GM21723 (cell line): ENCODE measurements at regions not wholly inside any gene's neighbourhood (a gene's known extent, or its start where the extent isn't known, plus 50 kb on each side); places are given as distances from the start of the nearest gene placed in this dataset.

Source experiments
- ATAC-seq: cut with Tn5 transposase; IDR thresholded peaks from one replicate; pipeline ENCODE4 v1.9.1; 2021; ENCODE audit warnings: mild to moderate bottlenecking, moderate library complexity; ENCODE audit not compliant: unreplicated experiment

- no peak for ATAC-seq
These were observed 176.9 kb downstream of the FGF1 start for GRCh38 chr5:142509026-142509425.

GRCh38 chr5:142508591-142508990 lies 177.3 kb downstream of the FGF1 start:
- no peak for ATAC-seq

GRCh38 chr5:142507531-142508372 lies 178.1 kb downstream of the FGF1 start:
- ATAC-seq, result no peak

- no peak for ATAC-seq
These were observed 179.1 kb downstream of the FGF1 start for GRCh38 chr5:142506756-142507155.

GRCh38 chr5:142506046-142506445 lies 179.8 kb downstream of the FGF1 start:
- ATAC-seq, result no peak

- ATAC-seq, result no peak
These were observed 177.1 kb upstream of the SPRY4 start for GRCh38 chr5:142501890-142502289.

- no peak for ATAC-seq
These were observed 175.5 kb upstream of the SPRY4 start for GRCh38 chr5:142500227-142500905.

GRCh38 chr5:142499591-142500226 lies 174.9 kb upstream of the SPRY4 start:
- no peak for ATAC-seq

GRCh38 chr5:142498298-142498697 lies 173.5 kb upstream of the SPRY4 start:
- no peak for ATAC-seq

- no peak for ATAC-seq
These were observed 170.7 kb upstream of the SPRY4 start for GRCh38 chr5:142495531-142495930.

GRCh38 chr5:142493875-142494518 lies 169.2 kb upstream of the SPRY4 start:
- no peak for ATAC-seq

GRCh38 chr5:142492781-142493281 lies 168.0 kb upstream of the SPRY4 start:
- ATAC-seq, result no peak

GRCh38 chr5:142491679-142492078 lies 166.9 kb upstream of the SPRY4 start:
- ATAC-seq, result no peak

- no peak for ATAC-seq
These were observed 166.4 kb upstream of the SPRY4 start for GRCh38 chr5:142491270-142491669.

GRCh38 chr5:142486581-142486980 lies 161.8 kb upstream of the SPRY4 start:
- ATAC-seq, result no peak

- no peak for ATAC-seq
These were observed 161.2 kb upstream of the SPRY4 start for GRCh38 chr5:142486020-142486419.

GRCh38 chr5:142484821-142485387 lies 160.1 kb upstream of the SPRY4 start:
- no peak for ATAC-seq

GRCh38 chr5:142482207-142482606 lies 157.4 kb upstream of the SPRY4 start:
- no peak for ATAC-seq

GRCh38 chr5:142481410-142481809 lies 156.6 kb upstream of the SPRY4 start:
- no peak for ATAC-seq

- no peak for ATAC-seq
These were observed 155.2 kb upstream of the SPRY4 start for GRCh38 chr5:142479854-142480519.
